ENCODE measurements at regions not wholly inside any gene's neighbourhood (a gene's known extent, or its start where the extent isn't known, plus 50 kb on each side); places are given as distances from the start of the nearest gene placed in this dataset.

GRCh38 chr2:217363470-217363869 is 503.6 kb upstream of the TNP1 start:
- no peaks in the 10 kb centered on the region for H3K27me3 ChIP-seq (ENCODE audit: control insufficient read depth in 3 of 3, insufficient read depth in 3 of 3, low read length in 2 of 3)
- 52 to 70% methylated on average over 3 of the region's 3 CpGs for WGBS, 2 donors
- no peak overlapping the region for H3K27ac ChIP-seq (ENCODE audit: low read depth in 1 of 2, low read length in 1 of 2)
- no peak overlapping the region for H3K4me3 ChIP-seq
- H3K9ac ChIP-seq (ENCODE audit: insufficient read depth in 1 of 2, low read length in 2 of 2): no peak overlapping the region
- DNase-seq (no peak), ATAC-seq (ENCODE audit: insufficient read depth, low FRiP score) (no peak)
- H3K36me3 ChIP-seq (ENCODE audit: control insufficient read depth in 4 of 4, insufficient read depth in 4 of 4, low read length in 4 of 4): no peaks in the 10 kb centered on the region
- TF ChIP-seq, protein P1, sequence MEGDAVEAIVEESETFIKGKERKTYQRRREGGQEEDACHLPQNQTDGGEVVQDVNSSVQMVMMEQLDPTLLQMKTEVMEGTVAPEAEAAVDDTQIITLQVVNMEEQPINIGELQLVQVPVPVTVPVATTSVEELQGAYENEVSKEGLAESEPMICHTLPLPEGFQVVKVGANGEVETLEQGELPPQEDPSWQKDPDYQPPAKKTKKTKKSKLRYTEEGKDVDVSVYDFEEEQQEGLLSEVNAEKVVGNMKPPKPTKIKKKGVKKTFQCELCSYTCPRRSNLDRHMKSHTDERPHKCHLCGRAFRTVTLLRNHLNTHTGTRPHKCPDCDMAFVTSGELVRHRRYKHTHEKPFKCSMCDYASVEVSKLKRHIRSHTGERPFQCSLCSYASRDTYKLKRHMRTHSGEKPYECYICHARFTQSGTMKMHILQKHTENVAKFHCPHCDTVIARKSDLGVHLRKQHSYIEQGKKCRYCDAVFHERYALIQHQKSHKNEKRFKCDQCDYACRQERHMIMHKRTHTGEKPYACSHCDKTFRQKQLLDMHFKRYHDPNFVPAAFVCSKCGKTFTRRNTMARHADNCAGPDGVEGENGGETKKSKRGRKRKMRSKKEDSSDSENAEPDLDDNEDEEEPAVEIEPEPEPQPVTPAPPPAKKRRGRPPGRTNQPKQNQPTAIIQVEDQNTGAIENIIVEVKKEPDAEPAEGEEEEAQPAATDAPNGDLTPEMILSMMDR (IDR thresholded peaks at IDR 0.05; ENCODE audit: control extremely low read depth, extremely low read depth): no peak
- no peaks in the 10 kb centered on the region for H3K9me3 ChIP-seq (ENCODE audit: control insufficient read depth in 4 of 4, insufficient read depth in 3 of 4, low read length in 3 of 4)
- peaks cover 0 to 14% (median 8%) of the 10 kb centered on the region in 5 donors for H3K4me1 ChIP-seq (ENCODE audit: control insufficient read depth in 5 of 5, insufficient read depth in 5 of 5, low read length in 5 of 5)

DNA sequence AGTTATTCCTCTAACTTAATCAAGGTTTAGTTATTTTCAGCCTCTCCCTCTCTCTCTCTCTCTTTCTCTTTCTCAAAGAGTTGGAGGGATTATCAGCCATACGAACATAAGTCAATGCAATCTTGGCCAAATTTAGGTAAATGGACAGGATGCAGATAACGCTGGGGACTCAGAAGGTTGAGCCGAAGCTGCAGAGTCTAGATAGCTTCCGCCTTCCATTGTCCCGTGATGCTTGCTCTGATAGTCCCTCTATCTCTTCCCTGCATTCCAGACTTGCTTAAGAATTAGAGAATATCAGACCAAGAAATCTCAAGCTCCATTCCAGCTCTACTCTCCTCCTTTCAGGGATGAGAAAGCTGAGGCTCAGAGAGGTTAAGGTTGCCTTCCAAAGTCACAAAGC is 502.8 kb upstream of the TNP1 start:
- Histone ChIP-seq H3K4me1 (ENCODE audit: control insufficient read depth in 5 of 5, insufficient read depth in 5 of 5, low read length in 5 of 5) (peaks cover 0 to 14% (median 8%) of the 10 kb centered on the region in 5 donors), H3K27ac (ENCODE audit: low read depth in 1 of 2, low read length in 1 of 2) (no peak overlapping the region), H3K27me3 (ENCODE audit: control insufficient read depth in 3 of 3, insufficient read depth in 3 of 3, low read length in 2 of 3) (no peaks in the 10 kb centered on the region), H3K9me3 (ENCODE audit: control insufficient read depth in 4 of 4, insufficient read depth in 3 of 4, low read length in 3 of 4) (no peaks in the 10 kb centered on the region), H3K36me3 (ENCODE audit: control insufficient read depth in 4 of 4, insufficient read depth in 4 of 4, low read length in 4 of 4) (no peaks in the 10 kb centered on the region), H3K9ac (ENCODE audit: insufficient read depth in 1 of 2, low read length in 2 of 2) (no peak overlapping the region), H3K4me3 (no peak overlapping the region)
- ATAC-seq (ENCODE audit: insufficient read depth, low FRiP score) (no peak), DNase-seq (no peak)
- WGBS, 2 donors: 87 to 89% methylated on average over 5 of the region's 5 CpGs
- TF ChIP-seq, protein P1 (IDR thresholded peaks at IDR 0.05; ENCODE audit: control extremely low read depth, extremely low read depth): no peak

- no peak for ATAC-seq (ENCODE audit: insufficient read depth, low FRiP score)
- no peak for DNase-seq
- Histone ChIP-seq H3K36me3 (ENCODE audit: control insufficient read depth in 4 of 4, insufficient read depth in 4 of 4, low read length in 4 of 4) (no peaks in the 10 kb centered on the region), H3K27ac (ENCODE audit: low read depth in 1 of 2, low read length in 1 of 2) (no peak overlapping the region), H3K9me3 (ENCODE audit: control insufficient read depth in 4 of 4, insufficient read depth in 3 of 4, low read length in 3 of 4) (no peaks in the 10 kb centered on the region), H3K4me3 (no peak overlapping the region), H3K27me3 (ENCODE audit: control insufficient read depth in 3 of 3, insufficient read depth in 3 of 3, low read length in 2 of 3) (no peaks in the 10 kb centered on the region), H3K4me1 (ENCODE audit: control insufficient read depth in 5 of 5, insufficient read depth in 5 of 5, low read length in 5 of 5) (peaks cover 0 to 14% (median 8%) of the 10 kb centered on the region in 5 donors), H3K9ac (ENCODE audit: insufficient read depth in 1 of 2, low read length in 2 of 2) (no peak overlapping the region)
- 88 to 97% methylated on average over 1 of the region's 1 CpG for WGBS, 2 donors
- TF ChIP-seq, protein P1 (IDR thresholded peaks at IDR 0.05; ENCODE audit: control extremely low read depth, extremely low read depth): no peak
These were observed 502.4 kb upstream of the TNP1 start for GRCh38 chr2:217362286-217362685.

DNA sequence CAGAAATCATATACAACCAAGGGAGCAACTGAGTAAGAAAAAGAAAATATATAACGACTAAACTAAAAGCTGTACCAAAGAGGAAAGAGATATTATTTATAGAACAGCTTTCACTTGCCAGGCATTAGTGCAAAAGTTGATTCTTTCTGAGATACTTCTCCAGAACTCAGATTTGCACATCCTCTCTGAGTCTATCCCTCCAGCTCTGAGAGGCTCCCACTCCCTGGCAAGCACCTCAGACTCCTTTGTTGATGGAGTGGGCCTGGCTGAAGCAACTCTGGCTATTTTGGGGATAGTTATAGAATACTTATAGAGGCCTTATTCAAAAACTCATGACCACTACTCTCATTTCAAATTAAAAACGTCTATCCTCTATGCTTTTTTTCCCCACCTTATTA is 501.6 kb upstream of the TNP1 start:
- Histone ChIP-seq H3K27me3 (ENCODE audit: control insufficient read depth in 3 of 3, insufficient read depth in 3 of 3, low read length in 2 of 3) (no peaks in the 10 kb centered on the region), H3K9me3 (ENCODE audit: control insufficient read depth in 4 of 4, insufficient read depth in 3 of 4, low read length in 3 of 4) (no peaks in the 10 kb centered on the region), H3K27ac (ENCODE audit: low read depth in 1 of 2, low read length in 1 of 2) (peak overlapping the region in 1 of 2 donors; percentile 76), H3K4me1 (ENCODE audit: control insufficient read depth in 5 of 5, insufficient read depth in 5 of 5, low read length in 5 of 5) (peaks cover 0 to 19% (median 8%) of the 10 kb centered on the region in 5 donors), H3K4me3 (no peak overlapping the region), H3K9ac (ENCODE audit: insufficient read depth in 1 of 2, low read length in 2 of 2) (no peak overlapping the region), H3K36me3 (ENCODE audit: control insufficient read depth in 4 of 4, insufficient read depth in 4 of 4, low read length in 4 of 4) (no peaks in the 10 kb centered on the region)
- 26 to 45% methylated on average over 2 of the region's 2 CpGs for WGBS, 2 donors
- TF ChIP-seq, protein P1 (IDR thresholded peaks at IDR 0.05; ENCODE audit: control extremely low read depth, extremely low read depth): no peak
- ATAC-seq (ENCODE audit: insufficient read depth, low FRiP score): no peak
- DNase-seq: peak in 1 of 3 donors; percentile 59
